GM19238 (cell line): ENCODE measurements at regions not wholly inside any gene's neighbourhood (a gene's known extent, or its start where the extent isn't known, plus 50 kb on each side); places are given as distances from the start of the nearest gene placed in this dataset.

ENCODE experiments used
- DNase-seq: peaks from one replicate; pipeline ENCODE4 v3.0.0; 2011; ENCODE audit warnings: low spot score; ENCODE audit not compliant: insufficient read length

- DNase-seq: no peak
Measured at GRCh38 chr19:32232449-32232848, 113.0 kb upstream of the ZNF507 start.

- DNase-seq: no peak
Measured at GRCh38 chr19:32233091-32233490, 112.3 kb upstream of the ZNF507 start.

GRCh38 chr19:32233885-32234284 lies 111.5 kb upstream of the ZNF507 start:
- DNase-seq: no peak

- no peak for DNase-seq
Measured at GRCh38 chr19:32234663-32235217, 110.7 kb upstream of the ZNF507 start.

GRCh38 chr19:32238076-32238475 lies 107.3 kb upstream of the ZNF507 start:
- peak; percentile 13 for DNase-seq

- DNase-seq: no peak
Measured at GRCh38 chr19:32240316-32240715, 105.1 kb upstream of the ZNF507 start.

- no peak for DNase-seq
Measured at GRCh38 chr19:32241306-32241705, 104.1 kb upstream of the ZNF507 start.

- no peak for DNase-seq
Measured at GRCh38 chr19:32241932-32242710, 103.3 kb upstream of the ZNF507 start.

- no peak for DNase-seq
Measured at GRCh38 chr19:32246006-32246405, 99.4 kb upstream of the ZNF507 start.

- DNase-seq: no peak
Measured at GRCh38 chr19:32251634-32252332, 93.6 kb upstream of the ZNF507 start.

- no peak for DNase-seq
Measured at GRCh38 chr19:32252333-32252669, 93.1 kb upstream of the ZNF507 start.

GRCh38 chr19:32253683-32254508 lies 91.5 kb upstream of the ZNF507 start:
- no peak for DNase-seq

GRCh38 chr19:32254509-32254890 lies 90.9 kb upstream of the ZNF507 start:
- DNase-seq: no peak

GRCh38 chr19:32255536-32256295 lies 89.7 kb upstream of the ZNF507 start:
- DNase-seq: no peak

- no peak for DNase-seq
Measured at GRCh38 chr19:32256341-32256975, 89.0 kb upstream of the ZNF507 start.

GRCh38 chr19:32257326-32258073 lies 87.9 kb upstream of the ZNF507 start:
- no peak for DNase-seq

GRCh38 chr19:32258167-32258566 lies 87.2 kb upstream of the ZNF507 start:
- DNase-seq: no peak

- no peak for DNase-seq
Measured at GRCh38 chr19:32264568-32264967, 80.8 kb upstream of the ZNF507 start.

- no peak for DNase-seq
Measured at GRCh38 chr19:32265995-32266394, 79.4 kb upstream of the ZNF507 start.

GRCh38 chr19:32266460-32266859 lies 79.0 kb upstream of the ZNF507 start:
- DNase-seq: no peak
